ENCODE measurements at regions not wholly inside any gene's neighbourhood (a gene's known extent, or its start where the extent isn't known, plus 50 kb on each side); places are given as distances from the start of the nearest gene placed in this dataset.
A peak's percentile ranks its signal among the peaks of the same experiment; 100 is the strongest.

DNA sequence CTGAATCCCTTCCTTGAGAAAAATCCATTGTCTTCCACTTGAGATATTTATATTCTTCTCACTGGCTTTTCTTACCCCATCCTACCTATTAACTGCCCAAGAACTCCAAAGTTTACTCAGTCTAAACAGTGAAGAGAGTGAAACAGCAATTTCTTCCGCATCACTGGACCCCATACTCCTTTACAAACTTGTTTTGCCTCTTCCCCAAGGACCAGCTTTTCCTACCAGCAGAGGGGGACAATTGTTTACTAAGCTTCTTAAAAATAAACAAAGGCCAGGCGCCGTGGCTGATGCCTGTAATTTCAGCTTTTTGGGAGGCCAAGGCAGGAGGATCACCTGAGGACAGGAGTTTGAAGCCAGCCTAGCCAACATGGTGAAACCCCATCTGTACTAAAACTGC, 52.0 kb downstream of the LRATD1 start:
- no peak for DNase-seq

DNA sequence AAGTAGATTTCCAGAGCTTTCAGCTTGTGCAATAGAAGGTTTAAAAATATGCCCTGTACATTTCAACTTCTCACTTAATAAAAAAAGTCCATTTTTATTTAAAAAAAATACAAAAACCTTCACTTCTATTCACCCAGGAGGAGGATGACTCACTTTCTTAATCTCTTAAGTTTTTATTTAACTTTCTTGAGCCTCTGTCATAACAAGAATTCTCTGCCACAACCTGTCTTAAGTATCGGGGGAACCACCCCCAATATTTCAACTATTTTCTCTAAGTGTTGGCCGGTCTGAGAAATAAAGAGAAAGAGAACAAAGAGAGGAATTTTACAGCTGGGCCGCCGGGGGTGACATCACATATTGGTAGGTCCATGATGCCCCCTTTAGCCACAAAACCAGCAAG, 58.4 kb downstream of the LRATD1 start:
- no peak for DNase-seq

DNA sequence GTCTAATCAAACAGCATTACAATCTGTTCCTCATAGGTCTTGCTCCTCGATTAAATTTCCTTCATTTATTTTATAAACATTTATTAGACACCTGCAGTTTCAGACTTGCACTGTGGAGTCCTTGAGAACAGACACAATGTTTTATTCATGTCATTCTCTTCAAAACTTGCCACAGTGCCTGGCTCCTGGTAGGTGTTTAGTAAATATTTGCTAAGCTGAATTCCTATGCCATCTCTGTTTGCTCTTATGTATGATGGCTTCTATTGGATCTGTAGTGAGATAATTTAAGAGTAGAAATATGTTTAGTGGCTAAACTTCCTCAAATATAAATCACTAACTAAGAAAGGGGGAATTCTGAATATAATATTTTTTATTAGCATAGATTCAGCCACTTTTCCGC, 61.4 kb downstream of the LRATD1 start:
- no peak for DNase-seq

DNA sequence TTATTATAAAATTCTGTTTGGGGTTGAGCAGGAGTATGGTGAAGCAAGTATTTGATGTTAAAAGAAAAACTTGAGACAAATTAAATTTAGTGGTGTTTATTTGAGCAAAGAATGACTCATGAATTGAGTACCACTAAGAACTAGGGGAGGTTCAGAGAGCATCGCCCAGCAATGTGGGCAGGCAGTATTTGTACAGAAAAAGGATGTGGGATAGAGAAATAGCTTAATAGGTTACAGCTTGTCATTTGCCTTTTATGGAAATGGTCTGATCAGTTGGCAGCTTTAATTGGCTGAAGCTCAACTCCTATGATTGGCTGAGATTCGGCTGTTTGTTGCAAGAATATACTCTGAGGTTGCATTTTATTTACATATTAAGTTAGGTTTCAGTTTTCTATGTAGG, 68.2 kb downstream of the LRATD1 start:
- DNase-seq = peak; percentile 53

DNA sequence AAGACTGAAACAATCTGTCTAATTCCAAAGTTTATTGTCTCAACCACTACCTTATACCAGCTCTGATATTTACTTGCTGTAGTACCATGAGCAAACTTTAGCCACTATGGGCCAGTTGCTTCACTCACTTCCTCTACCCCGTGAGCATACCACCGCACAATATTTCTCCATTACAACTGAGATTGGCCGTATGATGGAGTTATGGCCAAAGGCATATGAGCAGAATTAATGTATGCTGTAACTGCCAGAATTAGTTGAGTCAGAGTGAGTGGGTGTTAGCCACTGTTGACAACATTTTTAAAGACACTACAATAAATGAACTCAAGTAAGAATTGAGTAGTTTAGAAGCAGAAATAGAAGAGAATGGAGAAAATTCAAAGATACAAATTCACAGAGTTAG, 69.7 kb downstream of the LRATD1 start:
- DNase-seq = peak; percentile 4

DNA sequence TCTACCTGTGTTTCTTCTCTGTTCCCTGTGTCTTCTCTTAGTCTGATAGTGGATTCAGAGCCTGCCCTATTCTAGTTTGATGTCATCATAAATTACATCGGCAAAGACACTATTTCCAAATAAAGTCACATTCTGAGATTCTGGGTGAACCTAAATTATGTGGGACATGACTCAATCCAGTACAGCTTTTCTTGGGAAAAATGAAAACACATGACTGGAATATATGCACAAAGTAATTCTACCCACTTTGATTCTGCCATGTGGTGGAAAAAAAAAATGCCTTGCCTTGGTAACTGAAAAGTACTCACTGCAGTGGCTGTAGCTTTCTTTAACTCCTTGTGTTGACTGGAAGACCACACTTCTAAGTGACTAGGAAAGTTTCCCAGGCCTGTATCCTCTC, 73.7 kb downstream of the LRATD1 start:
- peak; percentile 2 for DNase-seq

DNA sequence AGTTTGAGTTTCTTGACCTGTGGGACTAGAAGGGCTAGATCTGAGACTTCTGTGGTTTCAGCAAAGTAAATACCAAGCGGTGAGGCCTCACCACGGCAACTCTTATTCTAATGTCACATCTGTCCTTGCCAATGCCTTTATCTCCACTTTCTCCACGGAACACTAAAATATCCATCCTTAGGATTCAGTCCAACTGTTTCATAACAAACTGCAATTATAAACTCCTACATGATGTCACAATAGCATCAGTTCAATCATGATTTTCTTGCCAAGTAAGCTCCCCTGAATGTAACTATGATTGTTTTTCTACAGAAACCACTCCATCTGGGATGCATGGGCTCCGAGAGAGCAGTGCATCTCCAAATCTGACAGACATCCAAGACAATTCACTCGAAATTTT, 79.6 kb downstream of the LRATD1 start:
- no peak for DNase-seq

DNA sequence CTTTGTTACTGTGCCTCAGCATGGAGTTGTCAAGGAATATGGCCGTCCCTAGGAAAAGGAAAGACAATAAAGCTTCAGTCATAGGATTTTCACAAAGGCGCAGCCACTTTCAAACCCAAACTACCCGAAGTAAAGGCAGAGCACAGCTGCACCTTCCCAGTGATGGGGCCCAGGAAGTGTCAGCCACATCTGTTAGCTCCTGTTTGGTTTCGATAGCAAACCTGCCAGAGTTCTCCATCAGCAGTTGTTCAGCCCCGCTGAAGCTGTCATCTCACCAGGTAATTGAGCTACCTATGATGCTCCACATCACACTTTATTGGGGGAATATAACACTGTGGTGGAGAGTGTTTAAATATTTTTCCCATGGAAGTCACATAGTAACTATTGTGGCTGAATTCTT, 80.7 kb downstream of the LRATD1 start:
- no peak for DNase-seq

DNA sequence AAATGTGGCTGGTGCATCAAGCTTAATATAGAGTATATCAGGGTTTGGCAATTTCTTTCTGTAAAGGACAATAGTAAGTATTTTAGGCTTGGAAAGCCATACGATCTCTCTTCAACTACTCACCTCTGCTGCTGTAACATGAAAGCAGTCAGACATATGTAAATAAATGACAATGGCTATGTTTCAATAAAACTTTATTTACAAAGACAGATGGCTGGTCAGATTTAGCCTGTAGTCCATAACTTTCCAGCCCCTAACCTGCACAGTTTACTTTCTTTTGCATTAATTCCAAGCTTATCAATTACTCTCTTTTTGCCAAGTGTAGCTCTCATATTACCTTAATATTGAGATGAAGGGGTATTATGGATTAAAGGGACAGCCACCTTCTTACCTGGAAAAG, 83.1 kb downstream of the LRATD1 start:
- no peak for DNase-seq

DNA sequence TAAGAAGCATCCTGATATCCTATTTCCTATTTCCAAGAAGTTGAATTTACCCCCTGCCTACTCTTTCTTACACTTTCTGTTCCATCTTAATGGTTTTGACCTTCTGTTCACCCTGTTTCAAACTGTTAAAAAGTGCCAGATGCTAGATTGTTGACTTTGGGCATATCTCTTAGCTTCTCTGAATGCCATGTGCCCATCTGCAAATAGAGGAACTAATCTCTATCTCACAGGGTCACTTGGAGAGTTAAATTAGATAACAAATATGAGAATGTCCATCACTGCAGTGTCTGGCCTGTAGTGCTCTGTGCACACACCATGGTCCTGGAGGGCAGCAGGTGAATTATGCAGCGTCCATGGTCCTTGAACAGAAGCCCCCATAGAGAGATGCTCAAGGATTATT, 83.8 kb downstream of the LRATD1 start:
- no peak for DNase-seq

DNA sequence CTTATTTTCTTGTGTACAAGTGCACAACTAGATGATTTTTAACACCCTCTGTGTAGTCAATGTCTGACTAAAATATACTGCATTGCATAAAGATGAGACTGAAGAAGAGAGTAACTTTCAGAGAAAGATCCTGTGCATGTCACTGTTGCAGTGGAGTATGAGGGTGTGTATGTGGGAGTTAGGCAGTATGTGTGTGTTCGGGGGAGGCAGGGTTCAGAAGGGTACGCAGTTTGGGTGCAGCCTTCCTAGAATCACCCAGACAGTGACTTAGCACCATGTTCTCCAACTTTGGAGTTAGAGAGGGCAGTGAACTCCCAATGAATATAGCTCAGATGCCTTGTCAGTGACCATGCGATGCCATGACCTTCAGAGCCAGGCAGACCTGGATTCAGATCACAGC, 84.6 kb downstream of the LRATD1 start:
- no peak for DNase-seq

DNA sequence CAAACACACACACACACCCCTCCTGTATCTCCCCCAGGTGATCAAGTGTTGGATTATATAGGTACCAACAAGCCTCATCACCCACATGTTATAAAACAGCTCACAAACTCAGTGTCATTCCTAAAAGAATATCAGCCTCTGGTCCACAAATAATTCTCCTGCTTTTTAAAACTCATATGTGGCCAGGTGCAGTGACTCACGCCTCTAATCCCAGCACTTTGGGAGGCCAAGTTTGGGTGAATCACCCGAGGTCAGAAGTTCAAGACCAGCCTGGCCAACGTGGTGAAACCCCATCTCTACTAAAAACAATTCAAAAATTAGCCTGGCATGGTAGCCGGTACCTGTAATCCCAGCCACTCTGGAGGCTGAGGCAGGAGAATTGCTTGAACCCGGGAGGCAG, 87.8 kb downstream of the LRATD1 start:
- DNase-seq = no peak

DNA sequence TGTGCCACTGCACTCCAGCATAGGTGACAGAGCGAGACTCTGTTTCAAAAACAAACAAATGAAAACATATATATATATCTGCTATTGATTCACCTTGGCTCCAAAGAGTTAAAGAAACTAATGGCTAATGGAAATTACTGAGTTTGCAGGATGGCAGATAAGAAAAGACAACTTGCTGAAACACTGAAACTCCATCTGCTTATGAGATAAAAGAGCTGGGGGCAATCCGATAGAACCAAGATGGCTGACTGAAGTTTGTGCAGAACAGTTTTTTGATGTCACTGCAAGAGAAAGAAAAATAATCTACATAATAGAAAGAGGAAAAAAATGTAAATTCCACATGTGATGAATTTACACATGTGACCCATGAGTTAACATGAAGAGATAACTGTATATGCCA, 88.2 kb downstream of the LRATD1 start:
- DNase-seq = no peak

DNA sequence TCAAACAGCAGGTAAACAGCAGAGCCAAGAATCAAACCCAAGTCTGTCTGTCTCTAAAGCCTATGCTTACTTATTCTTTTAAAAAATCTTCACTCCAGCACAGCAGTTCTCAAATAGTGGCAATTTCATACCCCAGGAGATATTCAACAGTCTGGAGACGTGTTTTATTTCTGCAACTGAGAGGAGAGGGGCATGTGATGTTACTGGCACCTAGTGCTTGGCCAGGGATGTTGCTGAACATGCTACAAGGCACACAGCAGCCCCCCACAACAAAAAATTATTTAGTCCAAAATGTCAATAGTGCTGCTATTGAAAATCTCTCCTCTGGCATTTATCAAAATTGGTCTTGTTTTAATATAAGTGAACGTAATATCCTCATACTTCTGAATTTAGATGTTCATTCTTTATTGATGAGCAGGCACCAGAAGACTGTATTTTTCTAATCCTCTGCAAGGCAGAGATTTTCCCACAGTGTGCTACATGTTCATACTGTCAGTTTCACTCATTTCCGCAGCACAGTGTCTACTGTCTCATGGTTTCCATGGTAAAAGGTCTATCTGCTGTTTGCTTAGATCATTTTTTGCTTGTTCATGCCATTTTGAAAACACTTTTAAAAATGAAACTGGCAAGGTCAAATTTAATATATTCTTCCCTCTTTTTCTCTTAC, 90.5 kb downstream of the LRATD1 start:
- DNase-seq = peak; percentile 3

DNA sequence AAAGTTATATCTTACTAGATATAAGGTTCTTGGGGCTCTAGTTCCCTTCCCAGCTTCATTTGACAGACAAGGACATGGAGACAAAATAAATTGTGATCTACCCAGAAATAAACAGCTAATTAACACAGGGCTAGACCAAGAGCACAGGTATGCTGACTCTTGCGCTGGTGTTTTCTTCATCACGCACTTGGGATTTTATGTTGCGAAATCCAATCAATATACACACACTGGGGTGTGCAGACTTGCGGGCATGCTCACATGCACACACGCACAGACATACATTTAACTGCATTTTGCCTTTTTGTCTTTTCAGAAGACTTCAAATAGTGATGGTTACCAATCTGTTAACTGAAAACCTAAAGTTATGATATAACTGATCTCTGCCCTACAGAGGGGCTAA, 91.2 kb downstream of the LRATD1 start:
- no peak for DNase-seq

DNA sequence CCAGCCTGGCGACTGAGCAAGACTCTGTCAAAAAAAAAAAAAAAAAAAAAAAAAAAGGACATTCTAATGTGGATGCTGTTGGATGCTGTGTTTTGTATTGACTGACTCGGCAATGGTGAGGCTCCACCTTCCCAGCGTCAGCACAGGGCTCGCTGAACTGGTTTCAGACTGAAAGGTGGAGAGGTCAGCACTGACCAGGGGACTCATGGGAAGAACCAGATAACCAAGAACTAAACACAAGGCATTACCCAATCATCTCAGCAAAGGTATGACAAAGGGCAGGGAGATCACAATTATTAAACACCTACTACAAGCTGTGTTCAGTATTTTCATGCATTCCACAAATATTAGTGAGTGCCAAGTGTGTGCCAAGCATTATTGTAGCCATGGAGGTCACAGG, 103.2 kb downstream of the LRATD1 start:
- DNase-seq = no peak

DNA sequence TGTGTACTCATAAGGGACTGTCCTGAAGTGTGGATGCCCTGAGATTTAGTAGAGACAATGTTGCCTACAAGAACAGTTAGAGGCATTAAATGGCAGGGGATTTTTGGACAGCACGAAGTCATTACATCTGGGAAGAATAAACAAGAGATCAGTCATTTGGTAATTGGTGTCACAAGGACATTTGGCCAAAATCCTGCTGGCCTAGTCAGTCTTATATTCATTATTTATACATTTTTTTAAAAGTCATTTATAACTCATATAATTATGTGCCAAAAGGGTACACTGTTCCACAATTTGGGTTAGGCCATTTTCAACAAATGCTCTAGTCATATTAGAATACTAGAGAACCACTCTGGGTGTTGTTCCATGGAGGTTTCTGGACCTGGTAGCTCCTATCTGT, 104.7 kb downstream of the LRATD1 start:
- no peak for DNase-seq

DNA sequence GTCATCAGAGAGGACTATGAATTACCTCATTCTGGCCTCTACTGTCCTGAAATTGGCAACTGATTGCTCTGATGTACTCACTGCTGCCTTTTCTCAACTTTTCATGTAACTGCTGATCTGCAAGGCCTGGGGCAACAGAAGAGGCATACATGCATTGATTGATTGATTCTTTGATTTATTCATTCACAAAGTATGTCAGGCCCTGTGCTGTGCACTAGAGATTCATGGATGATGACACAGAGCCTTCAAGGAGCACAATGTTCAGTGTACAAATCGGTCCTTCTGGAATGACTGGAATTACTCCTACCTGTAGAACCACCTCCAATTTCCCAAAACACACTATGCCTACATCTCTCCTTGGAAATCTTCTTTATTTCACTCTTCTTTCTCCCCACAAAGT, 111.3 kb downstream of the LRATD1 start:
- no peak for DNase-seq

DNA sequence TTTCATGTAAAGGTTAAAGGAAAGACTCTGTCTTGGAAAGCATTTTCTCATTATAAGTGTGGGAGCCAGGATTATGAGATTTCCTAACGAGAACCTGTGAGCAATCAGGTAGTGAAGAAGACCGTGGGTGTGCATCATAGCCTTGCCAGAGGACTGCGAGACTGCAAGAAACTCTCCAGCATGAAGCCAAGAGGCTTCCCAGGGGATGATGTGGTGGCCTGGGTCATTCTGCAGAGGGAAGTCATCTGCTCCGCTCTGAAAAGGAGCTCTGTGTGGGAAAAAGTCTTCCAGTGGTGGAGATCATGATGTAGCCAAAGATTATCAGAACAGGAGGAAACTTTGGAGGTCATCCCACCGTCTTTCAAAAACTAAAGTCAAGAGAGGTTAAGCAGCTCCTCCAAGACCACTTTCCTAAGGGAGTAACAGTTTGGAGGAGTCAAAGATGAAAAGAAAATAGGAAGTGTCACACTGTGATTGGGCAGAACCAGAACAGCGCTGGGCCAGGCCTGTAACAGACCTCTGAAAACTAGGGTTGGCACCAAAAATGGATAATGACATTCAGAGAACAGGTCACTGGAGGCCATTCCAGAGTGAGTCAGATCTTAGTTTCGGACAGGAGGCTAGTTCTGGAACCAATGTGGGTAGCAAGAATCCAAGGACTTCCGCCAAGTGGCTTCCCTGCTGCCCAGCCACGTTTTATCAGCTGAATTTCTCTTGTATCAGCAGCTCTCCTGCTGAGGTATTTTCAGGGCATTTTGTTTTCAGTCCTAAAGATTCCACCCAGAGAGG, 113.0 kb downstream of the LRATD1 start:
- no peak for DNase-seq

DNA sequence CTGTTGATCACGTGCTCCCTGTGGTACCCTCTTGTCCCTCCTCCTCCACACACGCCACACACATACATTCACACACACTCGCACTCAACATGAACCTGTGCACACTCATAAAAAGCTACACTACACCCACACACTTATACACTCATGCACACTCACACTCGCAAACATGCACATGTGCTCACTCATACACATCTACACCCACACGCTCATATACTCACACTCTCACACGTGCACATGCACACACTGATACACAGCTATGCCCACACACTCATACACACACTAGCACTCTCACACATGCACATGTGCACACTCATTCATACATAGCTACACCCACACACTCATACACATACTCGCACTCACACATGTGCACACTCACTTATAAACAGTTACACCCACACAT, 113.6 kb downstream of the LRATD1 start:
- no peak for DNase-seq

DNA sequence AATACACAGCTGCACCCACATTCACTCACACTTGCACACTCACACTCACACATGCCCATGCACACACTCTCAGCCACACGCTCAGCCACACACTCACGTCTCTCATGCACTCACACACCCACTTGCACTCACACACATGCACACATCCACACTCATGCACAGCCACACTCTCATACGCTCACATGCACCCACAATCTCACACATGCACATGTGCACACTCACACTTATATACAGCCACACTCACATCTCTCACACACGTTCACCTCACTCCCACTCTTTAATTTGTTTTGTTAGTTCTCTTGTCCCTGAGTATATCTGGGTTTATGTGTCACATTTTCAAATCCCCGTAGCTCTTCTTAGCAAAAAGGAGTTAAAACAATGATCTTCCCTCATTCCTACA, 114.9 kb downstream of the LRATD1 start:
- no peak for DNase-seq

DNA sequence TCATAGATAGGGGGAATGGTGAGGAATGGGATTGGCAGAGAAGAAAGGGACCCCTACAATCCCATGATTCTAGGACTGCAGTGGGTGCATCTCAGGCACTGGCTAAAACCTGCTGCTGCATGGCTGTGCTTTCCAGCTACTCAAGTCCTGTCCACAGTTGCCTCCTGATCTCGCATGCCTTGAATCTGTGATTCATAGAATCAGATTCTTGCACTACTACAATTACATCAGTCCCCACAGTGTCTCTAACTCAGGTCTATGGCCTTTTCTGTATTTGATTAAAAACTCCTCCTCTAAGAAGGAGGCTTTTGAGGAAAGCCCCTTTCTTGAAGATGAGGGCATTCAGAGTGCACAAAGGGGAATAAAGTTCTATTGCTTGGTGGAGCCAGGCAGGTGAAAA, 117.4 kb downstream of the LRATD1 start:
- DNase-seq = peak; percentile 51

DNA sequence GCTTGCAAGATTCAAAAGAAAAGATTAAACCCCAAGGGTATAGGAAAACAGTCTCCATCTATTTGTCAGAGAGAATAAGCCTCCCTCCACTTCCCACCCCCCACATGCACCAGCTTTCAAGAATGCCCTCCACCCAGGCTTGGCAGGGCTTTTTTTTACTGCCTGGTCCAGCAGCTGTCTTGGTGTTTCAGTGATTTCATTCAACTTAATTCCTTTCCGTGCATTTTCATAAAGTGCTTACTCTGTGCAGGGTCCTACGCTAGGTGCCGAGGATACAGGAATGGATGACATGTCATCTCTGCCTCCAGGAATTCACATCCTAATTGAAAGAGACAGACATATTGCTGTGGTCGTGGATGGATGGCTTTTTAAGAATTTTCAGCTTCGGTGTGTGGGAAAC, 117.9 kb downstream of the LRATD1 start:
- DNase-seq = no peak

DNA sequence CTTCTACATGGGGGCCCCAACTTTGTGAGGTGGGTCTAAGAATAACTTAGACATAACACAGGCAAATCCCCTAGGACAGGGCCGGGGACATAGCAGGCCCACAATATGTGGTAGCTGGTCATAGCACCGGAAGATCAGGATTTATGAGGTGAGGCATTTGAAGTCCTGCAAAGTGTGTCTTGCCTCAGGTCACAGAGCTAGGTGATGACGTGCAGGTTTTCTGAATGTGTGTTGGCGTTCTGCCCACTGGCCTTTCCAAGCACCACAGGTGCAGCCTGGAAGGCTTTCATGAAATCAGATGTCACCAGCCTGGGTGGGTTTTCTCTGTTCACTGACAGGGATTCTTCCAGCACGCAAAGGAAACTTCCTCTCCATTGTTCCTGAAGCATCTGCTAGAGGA, 119.1 kb downstream of the LRATD1 start:
- DNase-seq = no peak

DNA sequence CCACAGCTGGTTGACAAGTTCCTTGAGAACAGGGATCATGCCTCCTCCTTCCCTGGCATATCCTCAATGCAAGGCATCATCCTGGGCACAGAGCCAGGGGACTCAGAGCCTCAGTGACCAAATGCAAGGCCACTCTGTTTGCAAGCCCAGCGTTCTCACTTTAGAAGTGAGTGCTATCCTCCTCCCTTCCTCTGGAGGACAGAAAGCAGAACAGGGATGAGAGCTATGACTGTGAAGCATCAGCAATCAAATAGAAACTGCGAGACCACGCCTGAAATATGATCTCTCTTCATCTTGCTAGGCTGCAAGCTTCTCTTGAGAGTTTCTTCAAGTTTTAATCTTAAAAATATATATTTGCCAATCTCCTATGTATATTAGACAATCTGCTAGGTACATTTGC, 119.8 kb downstream of the LRATD1 start:
- no peak for DNase-seq
